HG03571 (cell line): ENCODE measurements at regions not wholly inside any gene's neighbourhood (a gene's known extent, or its start where the extent isn't known, plus 50 kb on each side); places are given as distances from the start of the nearest gene placed in this dataset.
A peak's percentile ranks its signal among the peaks of the same experiment; 100 is the strongest.
"Not testable (repeated sequence)": the region's sequence is repeated elsewhere in the genome, so short reads cannot be mapped to it uniquely, and the experiment has no call there.

Source experiments
- ATAC-seq: cut with Tn5 transposase; IDR thresholded peaks from one replicate; pipeline ENCODE4 v1.9.1; 2021; ENCODE audit not compliant: unreplicated experiment

- no peak for ATAC-seq
Observed at GRCh38 chr11:109677231-109677630, 255.2 kb downstream of the C11orf87 start.

GRCh38 chr11:109677876-109678275, 255.9 kb downstream of the C11orf87 start:
- no peak for ATAC-seq

GRCh38 chr11:109680127-109680526, 258.1 kb downstream of the C11orf87 start:
- ATAC-seq: no peak

- not testable (repeated sequence) for ATAC-seq
Observed at GRCh38 chr11:109682788-109683187, 260.8 kb downstream of the C11orf87 start.

GRCh38 chr11:109695696-109696095, 273.7 kb downstream of the C11orf87 start:
- ATAC-seq: no peak

GRCh38 chr11:109696191-109696897, 274.4 kb downstream of the C11orf87 start:
- no peak for ATAC-seq

GRCh38 chr11:109697140-109697843, 275.3 kb downstream of the C11orf87 start:
- ATAC-seq: peak; percentile 89

GRCh38 chr11:109698237-109698636, 276.2 kb downstream of the C11orf87 start:
- ATAC-seq: no peak

GRCh38 chr11:109704432-109704831, 282.4 kb downstream of the C11orf87 start:
- ATAC-seq: no peak

- no peak for ATAC-seq
Observed at GRCh38 chr11:109706945-109707344, 285.0 kb downstream of the C11orf87 start.

- ATAC-seq: no peak
Observed at GRCh38 chr11:109707411-109707810, 285.4 kb downstream of the C11orf87 start.

GRCh38 chr11:109708184-109708583, 286.2 kb downstream of the C11orf87 start:
- ATAC-seq: no peak

- ATAC-seq: not testable (repeated sequence)
Observed at GRCh38 chr11:109714444-109714843, 292.5 kb downstream of the C11orf87 start.

GRCh38 chr11:109715424-109715823, 293.4 kb downstream of the C11orf87 start:
- ATAC-seq: not testable (repeated sequence)

- ATAC-seq: no peak
Observed at GRCh38 chr11:109726061-109726460, 304.1 kb downstream of the C11orf87 start.

GRCh38 chr11:109728056-109728455, 306.1 kb downstream of the C11orf87 start:
- no peak for ATAC-seq

GRCh38 chr11:109729761-109730160, 307.8 kb downstream of the C11orf87 start:
- no peak for ATAC-seq

- no peak for ATAC-seq
Observed at GRCh38 chr11:109730669-109731068, 308.7 kb downstream of the C11orf87 start.

GRCh38 chr11:109731451-109731850, 309.5 kb downstream of the C11orf87 start:
- ATAC-seq: no peak

- ATAC-seq: no peak
Observed at GRCh38 chr11:109733245-109733644, 311.3 kb downstream of the C11orf87 start.

- no peak for ATAC-seq
Observed at GRCh38 chr11:109734566-109734965, 312.6 kb downstream of the C11orf87 start.

GRCh38 chr11:109735128-109735527, 313.1 kb downstream of the C11orf87 start:
- ATAC-seq: no peak
